Osteocyte (in vitro differentiated cells): ENCODE measurements at regions not wholly inside any gene's neighbourhood (a gene's known extent, or its start where the extent isn't known, plus 50 kb on each side); places are given as distances from the start of the nearest gene placed in this dataset.

Experiments
- DNase-seq: peaks from one replicate; pipeline ENCODE4 v3.0.0; 2021; ENCODE audit warnings: mixed read lengths; ENCODE audit not compliant: unreplicated experiment; ENCODE audit errors: extremely low spot score
- H3K27ac Mint-ChIP-seq: one replicate; pipeline ENCODE4 v1.8.0; 2021; ENCODE audit warnings: mild to moderate bottlenecking, mixed read lengths; ENCODE audit not compliant: unreplicated experiment
- H3K27me3 Mint-ChIP-seq: one replicate; pipeline ENCODE4 v1.8.0; 2021; ENCODE audit warnings: mixed read lengths; ENCODE audit not compliant: unreplicated experiment
- H3K36me3 Mint-ChIP-seq: one replicate; pipeline ENCODE4 v1.8.0; 2021; ENCODE audit warnings: mixed read lengths; ENCODE audit not compliant: unreplicated experiment
- H3K4me1 Mint-ChIP-seq: one replicate; pipeline ENCODE4 v1.8.0; 2021; ENCODE audit warnings: mixed read lengths; ENCODE audit not compliant: unreplicated experiment
- H3K4me3 Mint-ChIP-seq: one replicate; pipeline ENCODE4 v1.8.0; 2021; ENCODE audit warnings: mild to moderate bottlenecking, moderate library complexity, mixed read lengths; ENCODE audit not compliant: unreplicated experiment
- H3K9me3 Mint-ChIP-seq: one replicate; pipeline ENCODE4 v1.8.0; 2021; ENCODE audit warnings: mixed read lengths; ENCODE audit not compliant: unreplicated experiment
- TF ChIP-seq, protein P1 (sequence below): fragments of 200-600 bp; sonication (generic); IDR thresholded peaks from 2 replicates; pipeline ENCODE4 v1.5.0; 2021; ENCODE audit warnings: antibody characterized with exemption, mild to moderate bottlenecking, moderate library complexity

GRCh38 chr10:113967126-113967525 lies 76.5 kb upstream of the ADRB1 start:
- TF ChIP-seq, protein P1, sequence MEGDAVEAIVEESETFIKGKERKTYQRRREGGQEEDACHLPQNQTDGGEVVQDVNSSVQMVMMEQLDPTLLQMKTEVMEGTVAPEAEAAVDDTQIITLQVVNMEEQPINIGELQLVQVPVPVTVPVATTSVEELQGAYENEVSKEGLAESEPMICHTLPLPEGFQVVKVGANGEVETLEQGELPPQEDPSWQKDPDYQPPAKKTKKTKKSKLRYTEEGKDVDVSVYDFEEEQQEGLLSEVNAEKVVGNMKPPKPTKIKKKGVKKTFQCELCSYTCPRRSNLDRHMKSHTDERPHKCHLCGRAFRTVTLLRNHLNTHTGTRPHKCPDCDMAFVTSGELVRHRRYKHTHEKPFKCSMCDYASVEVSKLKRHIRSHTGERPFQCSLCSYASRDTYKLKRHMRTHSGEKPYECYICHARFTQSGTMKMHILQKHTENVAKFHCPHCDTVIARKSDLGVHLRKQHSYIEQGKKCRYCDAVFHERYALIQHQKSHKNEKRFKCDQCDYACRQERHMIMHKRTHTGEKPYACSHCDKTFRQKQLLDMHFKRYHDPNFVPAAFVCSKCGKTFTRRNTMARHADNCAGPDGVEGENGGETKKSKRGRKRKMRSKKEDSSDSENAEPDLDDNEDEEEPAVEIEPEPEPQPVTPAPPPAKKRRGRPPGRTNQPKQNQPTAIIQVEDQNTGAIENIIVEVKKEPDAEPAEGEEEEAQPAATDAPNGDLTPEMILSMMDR = no peak
- no peak overlapping the region for H3K27ac Mint-ChIP-seq
- H3K4me1 Mint-ChIP-seq = no peaks in the 10 kb centered on the region
- H3K4me3 Mint-ChIP-seq = no peak overlapping the region
- no peaks in the 10 kb centered on the region for H3K27me3 Mint-ChIP-seq
- H3K36me3 Mint-ChIP-seq = no peaks in the 10 kb centered on the region
- no peaks in the 10 kb centered on the region for H3K9me3 Mint-ChIP-seq
- no peak for DNase-seq

DNA sequence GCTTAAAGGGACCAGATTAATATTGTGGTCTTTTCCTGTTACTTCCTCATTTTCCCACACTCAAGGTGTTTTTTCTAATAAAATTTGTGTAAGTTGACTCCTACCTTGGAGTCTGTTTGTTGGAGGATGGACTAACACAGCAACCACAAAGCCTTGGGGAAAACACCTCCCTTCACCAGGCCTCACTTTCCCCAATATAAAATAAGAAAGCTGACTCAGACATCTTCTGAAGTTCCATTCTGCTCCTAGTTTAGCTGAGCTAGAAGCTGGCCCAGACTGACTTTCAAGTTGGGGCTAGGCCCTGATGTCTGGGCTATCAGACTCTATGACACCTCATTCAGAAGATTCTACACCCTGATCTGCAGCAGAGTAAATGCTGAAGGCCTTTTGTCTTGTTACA lies 73.0 kb upstream of the ADRB1 start:
- no peaks in the 10 kb centered on the region for H3K36me3 Mint-ChIP-seq
- H3K4me3 Mint-ChIP-seq = no peak overlapping the region
- H3K27ac Mint-ChIP-seq = no peak overlapping the region
- H3K27me3 Mint-ChIP-seq = no peaks in the 10 kb centered on the region
- TF ChIP-seq, protein P1 = no peak
- H3K9me3 Mint-ChIP-seq = peaks cover 10% of the 10 kb centered on the region
- no peaks in the 10 kb centered on the region for H3K4me1 Mint-ChIP-seq
- no peak for DNase-seq

DNA sequence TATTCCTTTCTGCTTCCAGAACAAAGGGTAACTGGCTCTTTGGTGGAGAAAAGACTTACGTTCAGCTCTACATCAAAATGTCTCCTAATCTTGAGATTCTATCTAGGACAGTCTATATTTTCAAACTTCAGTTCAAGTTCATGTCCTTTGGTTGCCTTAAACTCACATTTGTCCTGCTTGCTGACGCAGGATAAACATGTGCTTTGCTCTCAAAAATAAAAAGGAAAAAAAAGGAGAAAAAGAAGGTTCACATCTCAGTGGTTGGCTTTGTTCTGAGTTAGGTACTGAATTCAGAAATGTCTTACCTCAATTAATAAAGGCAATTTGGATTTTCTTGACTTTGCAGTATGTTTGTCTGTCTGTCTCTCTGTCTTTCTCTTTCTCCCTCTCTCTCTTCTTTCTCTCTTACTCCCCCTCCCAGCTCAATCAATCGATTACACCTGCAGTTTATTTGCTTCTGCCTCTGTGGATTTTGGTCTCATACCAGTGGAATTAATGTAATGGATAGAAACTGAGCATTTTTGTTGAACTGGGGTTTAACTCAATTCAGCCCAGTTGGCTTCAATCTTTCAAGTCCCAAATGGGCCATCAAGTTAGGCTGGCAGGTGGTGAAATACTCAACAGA lies 72.2 kb upstream of the ADRB1 start:
- no peak overlapping the region for H3K27ac Mint-ChIP-seq
- H3K4me3 Mint-ChIP-seq = no peak overlapping the region
- H3K36me3 Mint-ChIP-seq = no peaks in the 10 kb centered on the region
- peaks cover 10% of the 10 kb centered on the region for H3K9me3 Mint-ChIP-seq
- H3K27me3 Mint-ChIP-seq = no peaks in the 10 kb centered on the region
- no peaks in the 10 kb centered on the region for H3K4me1 Mint-ChIP-seq
- TF ChIP-seq, protein P1 = no peak
- no peak for DNase-seq

- H3K27me3 Mint-ChIP-seq = no peaks in the 10 kb centered on the region
- H3K36me3 Mint-ChIP-seq = no peaks in the 10 kb centered on the region
- no peak overlapping the region for H3K27ac Mint-ChIP-seq
- H3K4me1 Mint-ChIP-seq = no peaks in the 10 kb centered on the region
- TF ChIP-seq, protein P1 = no peak
- DNase-seq = no peak
- H3K4me3 Mint-ChIP-seq = no peak overlapping the region
- peaks cover 10% of the 10 kb centered on the region for H3K9me3 Mint-ChIP-seq
These were observed 66.5 kb upstream of the ADRB1 start for GRCh38 chr10:113977174-113977573.

DNA sequence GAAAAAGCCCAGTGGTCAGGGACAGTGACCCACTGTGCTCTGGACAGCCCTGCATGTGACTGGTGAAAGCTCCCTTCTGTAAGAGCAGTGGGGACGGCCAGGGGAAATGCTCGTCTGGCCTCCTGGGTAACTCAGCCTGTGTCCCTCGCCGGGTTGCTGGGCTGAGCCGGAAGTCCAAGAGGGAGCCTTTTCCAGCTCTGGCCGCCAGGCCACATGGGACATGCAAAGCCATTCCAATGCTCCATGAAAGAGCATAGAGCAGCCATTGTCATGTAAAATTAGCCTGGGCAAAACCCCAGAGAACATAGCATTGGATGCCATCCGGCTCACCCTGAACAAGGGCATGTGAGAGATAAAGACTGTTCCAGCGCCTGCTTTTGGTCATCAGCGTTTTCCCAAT lies 64.9 kb upstream of the ADRB1 start:
- H3K27ac Mint-ChIP-seq = no peak overlapping the region
- no peaks in the 10 kb centered on the region for H3K36me3 Mint-ChIP-seq
- TF ChIP-seq, protein P1 = no peak
- peaks cover 9% of the 10 kb centered on the region for H3K9me3 Mint-ChIP-seq
- H3K27me3 Mint-ChIP-seq = no peaks in the 10 kb centered on the region
- DNase-seq = no peak
- no peak overlapping the region for H3K4me3 Mint-ChIP-seq
- peaks cover 5% of the 10 kb centered on the region for H3K4me1 Mint-ChIP-seq
